ENCODE measurements at regions not wholly inside any gene's neighbourhood (a gene's known extent, or its start where the extent isn't known, plus 50 kb on each side); places are given as distances from the start of the nearest gene placed in this dataset.

- TF ChIP-seq REST (IDR thresholded peaks at IDR 0.05; ENCODE audit: low read depth) (no peak), CEBPB (IDR thresholded peaks at IDR 0.05) (no peak), EP300 (IDR thresholded peaks at IDR 0.05; ENCODE audit: borderline replicate concordance) (no peak), RAD21 (IDR thresholded peaks at IDR 0.05; ENCODE audit: low read depth) (no peak), EGR1 (IDR thresholded peaks at IDR 0.05) (no peak), TEAD4 (IDR thresholded peaks at IDR 0.05) (no peak), NFIC (IDR thresholded peaks at IDR 0.05) (no peak), YY1 (IDR thresholded peaks at IDR 0.05; ENCODE audit: low read depth) (no peak), TCF12 (IDR thresholded peaks at IDR 0.05; ENCODE audit: low read depth) (no peak), TAF1 (IDR thresholded peaks at IDR 0.05; ENCODE audit: low read depth) (no peak), USF1 (IDR thresholded peaks at IDR 0.05) (no peak), MAX (IDR thresholded peaks at IDR 0.05) (no peak), ZBTB7A (IDR thresholded peaks at IDR 0.05; ENCODE audit: low read depth) (no peak), CREB1 (IDR thresholded peaks at IDR 0.05; ENCODE audit: low read depth) (no peak), FOXM1 (IDR thresholded peaks at IDR 0.05; ENCODE audit: borderline replicate concordance, low read depth) (no peak)
These were observed 58.3 kb upstream of the ID2 start for GRCh38 chr2:8623576-8623957.

- peak; percentile 36; the same call in 1 of the 2 replicates for TF ChIP-seq USF1 (IDR thresholded peaks at IDR 0.05)
- TF ChIP-seq FOXM1 (IDR thresholded peaks at IDR 0.05; ENCODE audit: borderline replicate concordance, low read depth): no peak
- no peak for TF ChIP-seq YY1 (IDR thresholded peaks at IDR 0.05; ENCODE audit: low read depth)
These were observed 57.8 kb upstream of the ID2 start for GRCh38 chr2:8623958-8624591.

- no peak for TF ChIP-seq CEBPB (IDR thresholded peaks at IDR 0.05)
- TF ChIP-seq MAX (IDR thresholded peaks at IDR 0.05): no peak
- no peak for TF ChIP-seq EP300 (IDR thresholded peaks at IDR 0.05; ENCODE audit: borderline replicate concordance)
- TF ChIP-seq CREB1 (IDR thresholded peaks at IDR 0.05; ENCODE audit: low read depth): no peak
- TF ChIP-seq TEAD4 (IDR thresholded peaks at IDR 0.05): no peak
- TF ChIP-seq NFIC (IDR thresholded peaks at IDR 0.05): no peak
- no peak for TF ChIP-seq TAF1 (IDR thresholded peaks at IDR 0.05; ENCODE audit: low read depth)
These were observed 56.9 kb upstream of the ID2 start for GRCh38 chr2:8624855-8625398.

- TF ChIP-seq CREB1 (IDR thresholded peaks at IDR 0.05; ENCODE audit: low read depth) (no peak), TCF12 (IDR thresholded peaks at IDR 0.05; ENCODE audit: low read depth) (no peak), REST (IDR thresholded peaks at IDR 0.05; ENCODE audit: low read depth) (no peak), FOXM1 (IDR thresholded peaks at IDR 0.05; ENCODE audit: borderline replicate concordance, low read depth) (no peak), MAX (IDR thresholded peaks at IDR 0.05) (no peak), EGR1 (IDR thresholded peaks at IDR 0.05) (no peak), ZBTB7A (IDR thresholded peaks at IDR 0.05; ENCODE audit: low read depth) (no peak), NFIC (IDR thresholded peaks at IDR 0.05) (no peak), RAD21 (IDR thresholded peaks at IDR 0.05; ENCODE audit: low read depth) (no peak), TEAD4 (IDR thresholded peaks at IDR 0.05) (no peak), YY1 (IDR thresholded peaks at IDR 0.05; ENCODE audit: low read depth) (no peak), TAF1 (IDR thresholded peaks at IDR 0.05; ENCODE audit: low read depth) (no peak), EP300 (IDR thresholded peaks at IDR 0.05; ENCODE audit: borderline replicate concordance) (no peak)
These were observed 56.2 kb upstream of the ID2 start for GRCh38 chr2:8625399-8626300.

GRCh38 chr2:8626572-8626971, 55.3 kb upstream of the ID2 start:
- TF ChIP-seq FOXM1 (IDR thresholded peaks at IDR 0.05; ENCODE audit: borderline replicate concordance, low read depth) (no peak), ZBTB7A (IDR thresholded peaks at IDR 0.05; ENCODE audit: low read depth) (no peak), USF1 (IDR thresholded peaks at IDR 0.05) (no peak), EP300 (IDR thresholded peaks at IDR 0.05; ENCODE audit: borderline replicate concordance) (no peak), EGR1 (IDR thresholded peaks at IDR 0.05) (no peak), YY1 (IDR thresholded peaks at IDR 0.05; ENCODE audit: low read depth) (no peak), CREB1 (IDR thresholded peaks at IDR 0.05; ENCODE audit: low read depth) (no peak), NFIC (IDR thresholded peaks at IDR 0.05) (no peak), TCF12 (IDR thresholded peaks at IDR 0.05; ENCODE audit: low read depth) (no peak), TEAD4 (IDR thresholded peaks at IDR 0.05) (no peak), CEBPB (IDR thresholded peaks at IDR 0.05) (no peak), MAX (IDR thresholded peaks at IDR 0.05) (no peak), REST (IDR thresholded peaks at IDR 0.05; ENCODE audit: low read depth) (no peak), TAF1 (IDR thresholded peaks at IDR 0.05; ENCODE audit: low read depth) (no peak), RAD21 (IDR thresholded peaks at IDR 0.05; ENCODE audit: low read depth) (no peak)
